BLaER1 treated with 17β-estradiol and CSF1 and Interleukin-3, amounts not matched to agents 10 nM and 100 nM (cell line): ENCODE measurements at regions not wholly inside any gene's neighbourhood (a gene's known extent, or its start where the extent isn't known, plus 50 kb on each side); places are given as distances from the start of the nearest gene placed in this dataset.
"Not testable (repeated sequence)": the region's sequence is repeated elsewhere in the genome, so short reads cannot be mapped to it uniquely, and the experiment has no call there.

Experiments used
- H3K27ac ChIP-seq, 11 experiments: shearing (Covaris generic); formaldehyde crosslinking; 2 replicates each; pipeline ENCODE4 v1.8.1; 2022
- H3K27me3 ChIP-seq, 11 experiments: shearing (Covaris generic); formaldehyde crosslinking; 2 replicates each; pipeline ENCODE4 v1.8.1; 2022
- H3K36me3 ChIP-seq, 11 experiments: shearing (Covaris generic); formaldehyde crosslinking; 2 replicates each; pipeline ENCODE4 v1.8.1; 2022
- H3K4me1 ChIP-seq, 10 experiments: shearing (Covaris generic); formaldehyde crosslinking; 2 replicates each; pipeline ENCODE4 v1.8.1; 2022
- H3K4me2 ChIP-seq, 11 experiments: shearing (Covaris generic); formaldehyde crosslinking; 2 replicates each; pipeline ENCODE4 v1.8.1; 2022
- H3K4me3 ChIP-seq, 10 experiments: shearing (Covaris generic); formaldehyde crosslinking; 2 replicates each; pipeline ENCODE4 v1.8.1; 2022
- H3K9ac ChIP-seq, 11 experiments: shearing (Covaris generic); formaldehyde crosslinking; 2 replicates each; pipeline ENCODE4 v1.8.1; 2022
- H3K9me3 ChIP-seq, 11 experiments: shearing (Covaris generic); formaldehyde crosslinking; replicated peaks in 1 of 11; 2 replicates each; pipeline ENCODE4 v1.8.1; 2022
- H4K20me1 ChIP-seq, 11 experiments: shearing (Covaris generic); formaldehyde crosslinking; 2 replicates each; pipeline ENCODE4 v1.8.1; 2022
- Cebpa-rat ChIP-seq, 11 experiments: shearing (Covaris generic); IDR thresholded peaks; 2 replicates each; pipeline ENCODE4 v1.8.1; 2022

DNA sequence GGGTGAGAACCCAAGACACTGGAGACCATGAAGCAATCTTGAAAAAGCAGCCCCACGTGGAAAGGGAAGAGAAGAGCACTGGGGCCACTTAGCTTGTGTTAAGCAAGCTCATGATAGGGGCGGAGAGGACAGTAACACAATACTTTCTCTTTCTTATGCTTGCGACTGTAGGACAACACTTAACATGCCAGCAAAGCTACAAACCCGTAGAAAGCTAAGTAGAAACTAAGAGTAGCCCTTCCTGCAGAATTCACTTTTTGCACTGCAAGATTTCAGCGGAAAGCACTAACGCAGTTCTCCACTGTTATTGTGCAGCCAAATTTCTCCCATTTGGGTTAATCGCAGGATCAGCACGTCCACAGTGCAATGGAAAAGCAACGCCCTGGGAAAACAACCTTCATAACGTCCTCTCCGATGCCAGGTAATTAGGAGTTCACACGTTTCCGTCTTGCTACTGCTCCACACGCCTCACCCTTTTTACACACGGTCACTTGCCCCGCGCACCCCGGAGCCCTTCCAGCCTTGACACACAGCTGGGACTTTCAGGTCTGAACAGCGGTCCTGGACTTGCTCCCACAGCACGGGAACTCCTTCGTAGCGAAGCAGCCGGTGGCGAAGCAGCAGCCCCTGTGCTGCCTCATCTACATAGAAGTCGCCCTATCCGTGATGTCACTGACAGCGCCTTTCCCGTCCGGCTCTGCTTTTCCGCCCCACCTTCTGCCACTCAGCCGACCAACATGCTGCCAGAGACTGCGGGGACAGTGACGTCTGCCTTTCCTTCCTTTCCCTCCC is 148.6 kb downstream of the PPIAL4G start:
- H3K36me3 ChIP-seq = peaks cover 0 to 11% (median 0%) of the 10 kb centered on the region in 11 experiments; a peak in 3 of 22 replicates
- H3K27me3 ChIP-seq = no peaks in the 10 kb centered on the region
- H3K4me1 ChIP-seq = peaks cover 13 to 34% (median 26%) of the 10 kb centered on the region in 10 experiments
- no peaks in the 10 kb centered on the region for H4K20me1 ChIP-seq
- H3K4me2 ChIP-seq = peak overlapping the region; percentile 81 to 98 (median 94)
- TF ChIP-seq Cebpa-rat (IDR thresholded peaks at IDR 0.05) = peak in 2 of 11 experiments; percentile 33 to 40; a peak in 1 of 22 replicates
- H3K9ac ChIP-seq = peak overlapping the region; percentile 75 to 91 (median 83)
- peak overlapping the region; percentile 28 to 93 (median 86); a peak in 21 of 22 replicates for H3K27ac ChIP-seq
- H3K9me3 ChIP-seq = peaks cover 11 to 21% (median 15%) of the 10 kb centered on the region in 11 experiments; a peak in 20 of 22 replicates
- peak overlapping the region; percentile 61 to 74 (median 68) for H3K4me3 ChIP-seq

DNA sequence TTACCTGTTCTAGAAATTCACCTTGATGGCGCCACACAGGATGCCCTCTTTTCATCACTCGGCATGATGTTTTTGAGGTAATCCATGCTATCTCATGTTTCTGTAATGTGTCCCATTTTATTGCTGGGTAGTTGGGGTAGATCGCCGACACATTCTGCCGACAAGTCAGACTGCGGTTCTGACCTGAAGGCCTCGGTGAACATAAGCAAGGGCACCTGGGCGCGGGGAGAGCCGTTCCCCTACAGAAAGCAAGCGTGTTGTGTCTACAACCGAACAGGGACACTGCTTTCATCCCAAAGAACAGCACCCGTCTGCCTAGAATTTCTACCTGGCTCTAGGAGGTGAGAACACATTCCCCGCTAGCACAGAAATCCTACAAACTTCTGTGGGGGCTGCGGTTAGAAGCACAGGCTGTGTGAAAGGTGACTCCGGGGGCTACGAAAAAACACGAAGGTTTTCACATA is 149.2 kb downstream of the PPIAL4G start:
- peaks cover 0 to 11% (median 0%) of the 10 kb centered on the region in 11 experiments; a peak in 4 of 22 replicates for H3K36me3 ChIP-seq
- peak overlapping the region; percentile 81 to 98 (median 94) for H3K4me2 ChIP-seq
- peak overlapping the region in 9 of 11 experiments; percentile 83 to 93 (median 87); a peak in 18 of 22 replicates for H3K27ac ChIP-seq
- no peaks in the 10 kb centered on the region for H4K20me1 ChIP-seq
- H3K9ac ChIP-seq = peak overlapping the region; percentile 75 to 91 (median 83); a peak in 21 of 22 replicates
- H3K4me1 ChIP-seq = peaks cover 13 to 34% (median 26%) of the 10 kb centered on the region in 10 experiments
- no peak for TF ChIP-seq Cebpa-rat (IDR thresholded peaks at IDR 0.05)
- H3K27me3 ChIP-seq = no peaks in the 10 kb centered on the region
- H3K4me3 ChIP-seq = peak overlapping the region; percentile 61 to 74 (median 68)
- H3K9me3 ChIP-seq = peaks cover 17 to 27% (median 21%) of the 10 kb centered on the region in 11 experiments

DNA sequence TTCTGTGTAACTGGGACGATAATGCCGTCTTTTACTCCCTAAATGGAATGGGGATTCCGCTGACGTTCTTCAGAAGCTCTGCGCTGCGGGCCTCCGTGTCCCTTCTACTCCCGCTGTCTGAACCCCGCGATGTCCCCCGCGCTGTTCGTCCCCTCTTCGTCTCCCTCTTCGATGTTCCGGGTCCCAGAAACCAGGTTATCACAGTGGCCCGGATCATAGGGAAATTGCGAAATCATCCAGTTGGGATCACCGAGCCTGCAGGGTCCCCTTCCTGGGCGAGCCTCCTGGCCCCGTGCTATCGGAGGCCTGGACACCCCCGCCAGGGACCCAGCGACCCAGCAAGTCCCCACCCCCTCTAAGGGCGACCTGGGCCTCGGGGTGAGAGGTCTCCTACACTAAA is 154.2 kb downstream of the PPIAL4G start:
- H3K4me3 ChIP-seq = no peak overlapping the region
- H3K9me3 ChIP-seq = peaks cover 34 to 52% (median 42%) of the 10 kb centered on the region in 11 experiments
- no peaks in the 10 kb centered on the region for H3K27me3 ChIP-seq
- H3K9ac ChIP-seq = no peak overlapping the region
- no peak overlapping the region for H3K4me2 ChIP-seq
- no peak overlapping the region for H3K27ac ChIP-seq
- H3K36me3 ChIP-seq = peaks cover 0 to 11% (median 0%) of the 10 kb centered on the region in 11 experiments; a peak in 4 of 22 replicates
- peaks cover 4 to 6% (median 5%) of the 10 kb centered on the region in 10 experiments for H3K4me1 ChIP-seq
- peak in 7 of 11 experiments; percentile 21 to 58 (median 33); a peak in 6 of 22 replicates for TF ChIP-seq Cebpa-rat (IDR thresholded peaks at IDR 0.05)
- H4K20me1 ChIP-seq = no peaks in the 10 kb centered on the region

DNA sequence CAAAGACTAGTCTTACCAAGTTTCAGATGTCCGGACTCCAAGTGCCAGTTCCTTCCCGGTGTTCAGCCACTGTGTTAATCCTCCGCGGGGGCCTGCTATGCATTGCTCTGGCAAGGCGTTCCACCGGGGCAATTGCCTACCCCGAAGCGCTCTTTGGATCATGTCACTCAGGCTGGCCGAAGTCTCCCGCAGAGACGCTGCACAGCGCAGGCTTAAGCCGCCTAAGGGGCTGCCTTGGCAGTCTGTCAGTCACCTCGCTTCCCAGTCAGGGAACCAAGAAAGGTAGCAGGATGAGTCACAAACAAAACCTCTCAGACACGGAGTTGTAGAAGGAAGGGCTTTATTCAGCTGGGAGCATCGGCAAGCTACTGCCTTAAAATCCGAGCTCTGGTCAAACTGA is 158.1 kb downstream of the PPIAL4G start:
- H4K20me1 ChIP-seq, H3K4me3 ChIP-seq, H3K4me2 ChIP-seq, H3K36me3 ChIP-seq, H3K4me1 ChIP-seq, H3K27ac ChIP-seq, H3K9ac ChIP-seq, H3K27me3 ChIP-seq: not testable (repeated sequence)
- H3K9me3 ChIP-seq = peaks cover 25 to 39% (median 29%) of the 10 kb centered on the region in 11 experiments

DNA sequence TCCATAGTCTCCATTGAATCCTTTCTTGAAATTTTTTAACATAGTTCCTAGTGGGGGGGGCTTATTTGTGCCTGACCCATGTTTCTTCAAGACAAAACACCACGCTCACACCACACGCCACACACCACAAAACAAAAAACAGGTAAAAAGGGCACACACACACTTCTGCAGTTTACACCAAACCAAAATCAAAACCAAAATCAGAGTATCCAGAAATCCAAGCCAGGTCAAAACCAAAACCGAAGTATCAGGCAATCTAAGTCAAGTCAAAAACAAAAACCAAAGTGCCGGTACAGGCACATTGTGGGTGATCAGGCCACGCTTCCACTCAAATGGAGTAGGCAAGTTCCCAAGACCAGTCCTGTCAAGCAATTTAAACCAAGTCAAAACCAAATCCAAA is 158.6 kb downstream of the PPIAL4G start:
- H3K9ac ChIP-seq, H3K27ac ChIP-seq, H3K4me3 ChIP-seq, H3K4me2 ChIP-seq, H4K20me1 ChIP-seq, H3K36me3 ChIP-seq, H3K27me3 ChIP-seq, H3K4me1 ChIP-seq: not testable (repeated sequence)
- peaks cover 22 to 35% (median 25%) of the 10 kb centered on the region in 11 experiments for H3K9me3 ChIP-seq

DNA sequence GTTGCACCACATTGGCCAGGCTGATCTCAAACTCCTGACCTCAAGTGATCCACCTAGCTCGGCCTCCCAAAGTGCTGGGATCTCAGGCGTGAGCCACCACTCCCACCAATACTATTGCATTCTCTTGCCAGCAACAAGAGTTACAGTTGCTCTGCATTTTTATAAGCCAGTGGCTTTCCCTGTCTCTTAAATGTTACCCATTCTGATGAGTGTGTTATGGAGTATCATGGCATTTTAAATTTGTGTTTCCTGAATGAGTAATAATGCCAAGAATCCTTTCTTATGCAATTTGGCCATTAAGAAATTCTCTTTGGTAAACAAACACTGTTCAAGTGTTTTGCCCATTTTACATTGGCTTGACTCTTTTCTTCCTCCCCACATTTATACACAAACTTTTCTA is 163.0 kb downstream of the PPIAL4G start:
- H3K27ac ChIP-seq, H3K27me3 ChIP-seq, H3K36me3 ChIP-seq, H4K20me1 ChIP-seq, H3K4me3 ChIP-seq, H3K9ac ChIP-seq: not testable (repeated sequence)
- Histone ChIP-seq H3K9me3 (peaks cover 0 to 12% (median 7%) of the 10 kb centered on the region in 11 experiments; a peak in 9 of 22 replicates), H3K4me2 (peak overlapping the region in 3 of 11 experiments; percentile 79 to 95 (median 87); a peak in 3 of 22 replicates), H3K4me1 (peaks cover 16 to 35% (median 23%) of the 10 kb centered on the region in 10 experiments)

DNA sequence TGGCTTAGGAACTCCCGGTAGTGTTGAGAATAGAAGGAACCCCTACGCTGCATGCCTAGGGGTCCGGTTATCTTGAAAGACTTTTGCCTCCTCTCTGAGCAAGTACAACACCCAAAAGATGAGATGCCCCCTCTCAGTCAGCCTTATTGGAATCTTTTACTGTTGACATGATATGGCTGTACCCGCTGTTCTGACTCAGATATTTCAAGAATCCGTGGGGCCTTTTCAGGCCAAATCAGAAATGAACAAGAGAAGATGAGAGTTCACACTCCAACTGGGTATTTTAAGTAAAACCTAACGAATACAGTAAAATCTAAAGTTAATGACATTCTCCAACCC is 164.2 kb downstream of the PPIAL4G start:
- peak overlapping the region; percentile 64 to 84 (median 81) for H3K9ac ChIP-seq

DNA sequence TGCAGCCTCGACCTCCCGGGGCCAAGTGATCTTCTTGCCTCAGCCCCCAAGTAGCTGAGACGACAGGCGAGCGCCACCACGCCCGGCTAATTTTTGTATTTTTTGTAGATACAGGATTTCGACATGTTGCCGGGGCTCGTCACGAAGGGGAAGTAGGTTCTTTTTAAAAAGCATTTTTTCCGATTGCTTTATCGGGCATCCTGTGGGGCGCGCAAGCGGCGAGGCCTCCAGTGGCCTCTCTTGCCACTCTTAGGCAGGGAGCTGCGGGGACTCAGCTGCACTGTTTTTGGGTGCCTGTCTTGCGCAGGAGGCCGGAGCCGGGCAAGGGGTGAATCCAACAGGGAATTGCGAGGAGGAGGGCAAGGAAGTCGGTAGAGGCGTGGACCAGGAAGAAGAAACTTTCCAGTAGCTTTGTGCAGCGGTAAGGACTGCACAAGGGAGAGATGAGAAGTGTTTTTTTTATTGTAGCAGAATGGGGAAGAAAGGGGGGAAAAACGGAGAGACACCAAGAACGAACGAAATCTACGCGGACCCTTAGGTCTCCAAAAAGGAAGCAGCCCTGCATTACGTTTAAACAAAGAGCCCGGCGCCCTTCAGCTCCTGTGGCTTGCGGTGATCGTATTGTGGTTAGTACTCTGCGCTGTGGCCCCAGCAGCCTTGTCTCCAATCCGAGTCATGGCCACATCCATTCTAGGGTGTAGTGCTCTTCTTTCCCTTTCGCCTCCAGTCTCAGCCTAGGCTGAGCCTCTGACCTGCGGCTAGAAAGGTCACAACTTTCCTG is 164.8 kb downstream of the PPIAL4G start:
- H3K4me2 ChIP-seq = peak overlapping the region; percentile 79 to 95 (median 88)

More for the DNA sequence above, 164.2 kb downstream of the PPIAL4G start:
- Histone ChIP-seq H3K36me3 (no peaks in the 10 kb centered on the region), H4K20me1 (no peaks in the 10 kb centered on the region), H3K4me1 (peaks cover 16 to 35% (median 24%) of the 10 kb centered on the region in 10 experiments), H3K4me2 (peak overlapping the region; percentile 79 to 95 (median 88)), H3K9me3 (peaks cover 0 to 15% (median 12%) of the 10 kb centered on the region in 11 experiments; a peak in 13 of 22 replicates), H3K4me3 (peak overlapping the region; percentile 48 to 69 (median 58)), H3K27ac (peak overlapping the region; percentile 33 to 92 (median 86); a peak in 21 of 22 replicates), H3K27me3 (0 out of 22 replicates have a peak, but pooled peaks cover 0 to 1% (median 0%) of the 10 kb centered on the region in 11 experiments)
- no peak for TF ChIP-seq Cebpa-rat (IDR thresholded peaks at IDR 0.05)

More for the DNA sequence above, 164.8 kb downstream of the PPIAL4G start:
- H3K4me3 ChIP-seq = peak overlapping the region; percentile 48 to 69 (median 58)
- H3K4me1 ChIP-seq = peaks cover 16 to 35% (median 24%) of the 10 kb centered on the region in 10 experiments
- no peaks in the 10 kb centered on the region for H4K20me1 ChIP-seq
- peaks cover 0 to 17% (median 13%) of the 10 kb centered on the region in 11 experiments; a peak in 13 of 22 replicates for H3K9me3 ChIP-seq
- H3K27me3 ChIP-seq = 0 out of 22 replicates have a peak, but pooled peaks cover 0 to 4% (median 0%) of the 10 kb centered on the region in 11 experiments
- peak overlapping the region; percentile 64 to 84 (median 81) for H3K9ac ChIP-seq
- H3K36me3 ChIP-seq = no peaks in the 10 kb centered on the region
- H3K27ac ChIP-seq = peak overlapping the region; percentile 33 to 92 (median 86); a peak in 21 of 22 replicates
- TF ChIP-seq Cebpa-rat (IDR thresholded peaks at IDR 0.05) = peak in 8 of 11 experiments; percentile 19 to 89 (median 50); a peak in 10 of 22 replicates
